Sciatic nerve (tissue), 2 donors: ENCODE measurements at regions not wholly inside any gene's neighbourhood (a gene's known extent, or its start where the extent isn't known, plus 50 kb on each side); places are given as distances from the start of the nearest gene placed in this dataset.
"Not testable (repeated sequence)": the region's sequence is repeated elsewhere in the genome, so short reads cannot be mapped to it uniquely, and the experiment has no call there.

Experiments used
- ATAC-seq: fragments of 200-7000 bp; cut with Tn5 transposase; one replicate; pipeline ENCODE4 v1.9.1; 2020; ENCODE audit warnings: mild to moderate bottlenecking, moderate library complexity
- DNase-seq: peaks from one replicate; pipeline ENCODE4 v3.0.0-alpha.2; 2020; ENCODE audit warnings: low spot score
- intact Hi-C: fragments of 100-400 bp; cut with DNase I; formaldehyde crosslinking; loops from one replicate; pipeline ENCODE4 v1.14.2; 2022
- donor health status: DM: no; HTN: no; CAD: no.
- donor health status: DM: no; HTN: no; CAD: no.

DNA sequence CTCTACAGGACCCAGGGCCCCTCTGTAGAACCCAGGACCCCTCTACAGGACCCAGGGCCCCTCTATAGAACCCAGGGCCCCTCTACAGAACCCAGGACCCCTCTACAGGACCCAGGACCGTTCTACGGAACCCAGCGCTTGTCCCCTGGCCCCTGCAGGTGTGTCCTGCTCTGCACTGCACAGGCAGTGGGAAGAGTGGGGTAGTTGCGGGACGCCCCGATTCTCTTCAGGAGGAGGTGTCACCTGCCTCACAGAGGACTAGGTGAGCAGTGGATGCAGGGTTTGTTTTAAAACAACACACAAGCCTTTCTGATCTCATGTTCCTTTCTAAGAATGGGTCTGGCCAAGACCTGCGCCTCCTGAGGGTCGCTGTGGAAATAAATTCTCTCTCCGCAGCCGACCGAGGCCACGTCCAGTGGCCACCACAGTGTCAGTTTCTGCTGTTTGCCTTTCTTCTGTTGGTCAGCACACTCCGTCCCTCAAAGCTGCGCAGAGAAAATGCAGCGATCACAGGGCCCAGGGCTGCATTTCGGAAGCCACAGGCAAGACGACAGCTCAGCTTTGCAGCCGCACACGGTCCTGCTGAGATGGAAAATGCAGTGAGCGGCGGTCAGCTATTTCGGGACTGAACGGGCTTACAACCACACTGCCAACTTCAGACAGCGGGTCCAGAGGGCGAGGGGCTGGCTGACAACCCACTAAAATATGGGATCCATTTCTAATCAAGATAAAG lies 135.2 kb downstream of the DLL1 start:
- ATAC-seq (no peak), DNase-seq (peak; percentile 44)
- intact Hi-C loops = no loop called here

DNA sequence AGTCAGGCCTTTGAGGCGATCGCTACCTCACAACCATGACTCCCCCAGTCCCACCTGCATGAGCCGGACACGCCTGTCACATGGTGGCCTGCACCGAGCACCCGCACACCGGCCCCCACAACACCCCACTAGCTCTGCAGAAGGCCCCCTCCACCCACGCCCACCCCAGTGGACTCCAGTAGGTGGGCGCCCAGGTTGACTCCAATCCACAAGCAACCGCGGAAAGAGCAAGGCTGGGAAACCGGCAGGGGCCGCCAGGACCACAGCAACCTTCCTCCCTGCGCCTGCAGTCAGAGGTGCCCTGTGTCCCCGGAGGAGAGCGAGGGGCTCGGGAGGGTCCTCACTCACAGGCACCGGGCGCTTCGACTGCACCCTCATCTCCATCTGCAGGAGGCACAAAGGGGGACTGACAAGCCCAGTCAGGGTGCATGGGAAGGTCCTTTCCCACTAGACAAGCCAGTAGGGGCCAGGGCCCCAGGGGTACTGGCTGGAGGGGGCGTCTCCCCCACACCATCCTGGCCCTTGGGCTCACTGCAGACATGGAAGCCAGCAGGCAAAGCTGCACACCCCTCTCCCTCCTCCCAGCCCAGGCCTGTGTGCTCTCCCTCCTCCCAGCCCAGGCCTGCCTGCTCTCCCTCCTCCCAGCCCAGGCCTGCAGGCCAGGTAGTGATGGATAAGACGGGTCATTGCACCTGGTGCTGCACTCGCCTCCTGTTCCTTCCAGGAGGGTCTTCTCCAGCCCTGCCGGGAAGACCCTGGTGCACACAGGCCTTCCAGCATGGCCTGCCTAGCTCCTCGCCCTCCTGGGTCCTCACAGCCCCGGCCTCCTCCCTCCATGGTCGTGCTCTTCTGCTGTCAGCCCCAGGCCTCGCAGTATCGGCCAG lies 137.2 kb downstream of the DLL1 start:
- ATAC-seq (no peak), DNase-seq (no peak)
- intact Hi-C loops = no loop called here

DNA sequence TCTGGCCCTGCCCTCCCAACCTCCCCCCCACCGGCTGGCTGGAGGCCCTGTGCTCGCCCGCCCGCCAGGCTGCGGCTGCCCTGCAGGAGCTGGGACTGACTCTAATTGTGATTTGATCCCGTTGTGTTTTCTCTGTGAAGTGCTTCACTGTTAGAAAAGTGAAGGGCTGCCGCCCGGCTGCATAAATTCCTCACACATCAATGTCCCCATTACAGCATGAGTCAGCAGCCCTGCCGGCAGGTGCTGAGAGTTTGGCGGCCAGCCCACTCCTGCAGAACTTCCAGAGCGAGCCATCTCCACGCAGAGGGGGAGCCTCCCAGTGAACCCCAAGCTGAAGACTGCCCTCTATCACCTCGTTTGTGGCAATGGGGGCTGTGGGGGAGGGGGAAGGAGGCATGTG lies 137.9 kb downstream of the DLL1 start:
- intact Hi-C loops = no loop called here
- DNase-seq (no peak), ATAC-seq (peak; percentile 11)

GRCh38 chr6:170152124-170152926 lies 138.6 kb downstream of the DLL1 start:
- intact Hi-C loops = no loop called here
- DNase-seq (no peak), ATAC-seq (peak; percentile 88)

- intact Hi-C loops = no loop called here
- no peak for DNase-seq
- ATAC-seq = no peak
These were observed 139.1 kb downstream of the DLL1 start for GRCh38 chr6:170151804-170152123.

DNA sequence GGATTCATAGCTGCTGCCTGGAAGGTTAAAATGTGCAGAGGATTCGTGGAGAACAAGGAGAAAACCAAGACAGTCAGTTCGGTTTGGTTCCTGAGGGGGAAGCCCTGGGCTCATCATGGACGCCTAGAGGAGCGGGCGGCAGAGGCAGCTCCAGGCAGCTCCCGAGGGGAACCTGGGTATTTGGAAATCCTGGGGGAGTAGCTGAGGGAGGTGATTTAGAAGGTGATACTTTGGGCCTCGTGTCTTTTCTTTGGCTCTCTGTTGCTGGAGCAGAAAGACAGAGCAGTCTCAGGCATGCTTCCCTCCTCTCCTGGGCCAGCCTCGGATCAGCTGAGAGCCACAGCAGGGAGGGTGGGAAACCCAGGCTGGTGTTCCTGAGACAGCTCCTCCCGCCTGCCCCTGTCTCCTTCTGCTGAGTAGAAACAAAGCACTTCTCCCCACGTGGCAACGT lies 139.5 kb downstream of the DLL1 start:
- peak; percentile 49 for ATAC-seq
- intact Hi-C loops = no loop called here
- DNase-seq = no peak

DNA sequence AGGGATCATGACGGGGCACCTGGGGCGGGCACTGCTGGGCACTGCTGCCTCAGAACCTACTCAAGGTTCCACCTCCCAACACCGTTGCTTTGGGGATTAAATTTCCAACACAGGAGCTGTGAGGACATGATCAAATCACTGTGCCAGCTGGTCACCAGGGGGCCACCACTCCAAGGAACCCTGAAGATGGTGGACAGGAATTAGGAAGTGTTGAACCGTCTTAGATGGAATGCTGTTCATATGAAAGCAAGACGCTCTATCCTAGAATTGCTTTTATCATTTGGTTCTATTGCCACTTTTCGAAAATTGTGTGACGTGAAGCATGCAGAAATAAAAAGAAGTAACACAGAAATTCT lies 140.3 kb downstream of the DLL1 start:
- DNase-seq (no peak), ATAC-seq (no peak)
- intact Hi-C loops = no loop called here

DNA sequence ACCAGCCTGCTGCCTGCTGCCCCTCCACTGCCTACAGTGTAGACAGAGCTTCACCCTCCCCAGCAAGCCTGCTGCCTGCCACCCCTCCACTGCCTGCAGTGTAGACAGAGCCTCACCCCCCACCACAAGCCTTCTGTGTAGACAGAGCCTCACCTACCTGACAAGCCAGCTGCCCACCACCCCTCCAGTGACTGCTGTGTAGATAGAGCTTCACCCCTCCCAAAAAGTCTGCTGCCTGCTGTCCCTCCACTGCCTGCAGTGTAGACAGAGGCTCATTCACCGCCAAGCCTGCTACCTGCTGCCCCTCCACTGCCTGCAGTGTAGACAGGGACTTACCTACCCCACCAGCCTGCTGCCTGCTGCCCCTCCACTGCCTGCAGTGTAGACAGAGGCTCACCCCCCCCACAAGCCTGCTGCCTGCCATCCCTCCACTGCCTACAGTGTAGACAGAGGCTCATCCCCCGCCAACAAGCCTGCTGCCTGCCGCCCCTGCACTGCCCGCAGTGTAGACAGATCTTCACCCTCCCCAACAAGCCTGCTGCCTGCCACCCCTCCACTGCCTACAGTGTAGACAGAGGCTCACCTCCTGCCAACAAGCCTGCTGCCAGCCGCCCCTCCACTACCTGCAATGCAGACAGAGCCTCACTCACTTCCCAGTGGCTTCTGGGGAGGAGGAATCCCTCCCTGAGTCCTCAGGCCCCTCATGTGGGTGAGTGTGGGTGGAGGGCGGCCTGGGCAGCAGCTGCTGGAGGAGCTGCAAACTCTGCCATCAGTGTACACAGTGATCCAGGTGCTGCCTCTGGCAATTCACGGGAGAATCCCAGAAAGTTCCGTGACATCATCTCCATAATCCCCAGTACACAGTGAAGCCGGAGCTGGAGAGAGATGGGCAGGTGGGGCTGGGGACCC lies 140.9 kb downstream of the DLL1 start:
- ATAC-seq = no peak
- intact Hi-C loops = no loop called here
- no peak for DNase-seq

GRCh38 chr6:170148709-170149470 lies 142.0 kb downstream of the DLL1 start:
- intact Hi-C loops = no loop called here
- no peak for DNase-seq
- no peak for ATAC-seq

GRCh38 chr6:170147832-170148708 lies 142.8 kb downstream of the DLL1 start:
- DNase-seq (no peak), ATAC-seq (no peak)
- intact Hi-C loops = no loop called here

DNA sequence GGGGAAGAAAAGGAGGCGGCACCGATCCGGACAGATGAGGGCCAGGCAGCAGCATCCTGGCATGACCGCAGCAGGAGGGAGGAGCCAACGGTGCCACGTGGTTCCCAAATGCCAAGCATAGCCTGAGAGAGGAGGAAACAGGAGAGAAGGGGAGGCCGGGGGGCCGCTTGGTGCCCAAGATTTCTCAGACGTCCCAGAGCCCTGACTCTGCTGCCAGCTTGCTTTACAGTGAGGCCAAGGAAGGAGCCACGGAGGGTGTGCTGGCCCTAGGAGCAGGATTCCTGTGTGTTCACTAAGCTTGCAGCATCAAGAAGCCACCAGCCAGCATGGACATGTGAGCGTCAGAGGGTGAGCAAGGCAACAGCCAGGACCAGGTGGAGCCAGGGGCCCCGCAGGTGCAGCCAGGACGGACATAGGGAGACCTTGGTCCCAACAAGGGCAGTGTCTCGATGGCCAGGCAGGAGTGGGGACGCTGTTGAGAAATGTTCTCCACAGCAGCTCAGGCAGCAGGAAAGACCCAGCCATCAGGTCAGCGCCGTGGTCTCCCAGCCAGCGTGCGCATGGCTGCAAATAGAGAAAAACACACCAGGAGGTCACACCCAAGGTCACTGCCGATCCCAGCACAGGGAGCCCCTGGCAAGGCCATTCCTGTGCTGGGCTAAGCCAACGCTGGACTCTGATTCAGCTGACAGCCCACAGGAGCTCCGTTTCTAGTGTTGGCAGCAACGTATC lies 143.7 kb downstream of the DLL1 start:
- ATAC-seq = no peak
- intact Hi-C loops = no loop called here
- DNase-seq = peak; percentile 53

- intact Hi-C loops = no loop called here
- DNase-seq (peak; percentile 43), ATAC-seq (no peak)
These were observed 144.2 kb downstream of the DLL1 start for GRCh38 chr6:170146640-170147039.

GRCh38 chr6:170146131-170146530 lies 144.7 kb downstream of the DLL1 start:
- ATAC-seq, intact Hi-C loops: not testable (repeated sequence)
- DNase-seq = peak; percentile 44

GRCh38 chr6:170145716-170146115 lies 145.2 kb downstream of the DLL1 start:
- DNase-seq, intact Hi-C loops: not testable (repeated sequence)

GRCh38 chr6:170145272-170145592 lies 145.6 kb downstream of the DLL1 start:
- DNase-seq (no peak), ATAC-seq (no peak)
- intact Hi-C loops = no loop called here

More at GRCh38 chr6:170145716-170146115, 145.2 kb downstream of the DLL1 start:
- not testable (repeated sequence) for ATAC-seq

DNA sequence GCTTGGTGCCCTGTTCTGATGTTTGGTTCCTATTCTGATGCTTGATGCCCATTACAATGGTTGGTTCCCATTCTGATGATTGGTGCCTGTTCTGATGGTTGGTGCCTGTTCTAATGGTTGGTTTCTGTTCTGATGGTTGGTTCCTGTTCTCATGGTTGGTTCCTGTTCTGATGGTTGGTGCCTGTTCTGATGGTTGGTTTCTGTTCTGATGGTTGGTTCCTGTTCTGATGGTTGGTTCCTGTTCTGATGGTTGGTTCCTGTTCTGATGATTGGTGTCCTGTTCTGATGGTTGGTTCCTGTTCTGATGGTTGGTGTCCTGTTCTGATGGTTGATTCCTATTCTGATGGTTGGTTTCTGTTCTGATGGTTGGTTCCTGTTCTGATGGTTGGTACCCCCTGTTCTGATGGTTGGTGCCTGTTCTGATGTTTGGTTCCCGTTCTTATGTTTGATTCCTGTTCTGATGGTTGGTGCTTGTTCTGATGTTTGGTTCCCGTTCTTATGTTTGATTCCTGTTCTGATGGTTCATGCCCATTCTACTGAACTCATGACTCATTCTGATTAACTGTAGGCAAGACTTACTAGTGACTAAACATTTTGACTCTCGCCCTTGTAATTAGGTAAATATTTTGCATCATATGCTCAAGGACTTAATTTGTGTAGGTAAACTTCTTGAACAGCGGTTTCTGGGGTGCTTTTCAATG lies 146.2 kb downstream of the DLL1 start:
- ATAC-seq (no peak), DNase-seq (no peak)
- intact Hi-C loops = no loop called here
